Astrocyte (in vitro differentiated cells and primary cell): ENCODE measurements at regions not wholly inside any gene's neighbourhood (a gene's known extent, or its start where the extent isn't known, plus 50 kb on each side); places are given as distances from the start of the nearest gene placed in this dataset.

Experiments
- DNase-seq: peaks from one replicate; pipeline ENCODE4 v3.0.0-alpha.2; 2010; ENCODE audit warnings: low read depth
- FAIRE-seq: peaks from 2 replicates; lab custom pipeline; 2011; peaks lifted over from hg19 to GRCh38; lab: Jason Lieb, UNC
- H2AFZ ChIP-seq: 2 replicates; pipeline ENCODE4 v1.6.0; 2012; ENCODE audit warnings: low read depth, low read length, inconsistent platforms
- H3K27ac ChIP-seq: 2 replicates; pipeline ENCODE4 v1.5.1; 2011; ENCODE audit warnings: low read depth, low read length, inconsistent platforms
- H3K27me3 ChIP-seq: 2 replicates; pipeline ENCODE4 v1.6.0; 2011; ENCODE audit warnings: low read length, inconsistent platforms; ENCODE audit not compliant: insufficient read depth
- H3K36me3 ChIP-seq: 2 replicates; pipeline ENCODE4 v1.5.1; 2011; ENCODE audit warnings: low read length, inconsistent platforms; ENCODE audit not compliant: insufficient read depth
- H3K4me1 ChIP-seq: 2 replicates; pipeline ENCODE4 v1.5.1; 2011; ENCODE audit warnings: low read length, inconsistent platforms; ENCODE audit not compliant: insufficient read depth
- H3K4me2 ChIP-seq: 2 replicates; pipeline ENCODE4 v1.6.0; 2012; ENCODE audit warnings: low read length, inconsistent platforms
- H3K4me3 ChIP-seq: 2 replicates; pipeline ENCODE4 v1.5.1; 2011; ENCODE audit warnings: low read depth, mild to moderate bottlenecking, low read length, inconsistent platforms; ENCODE audit not compliant: insufficient read depth
- H3K79me2 ChIP-seq: 2 replicates; pipeline ENCODE4 v1.6.0; 2012; ENCODE audit warnings: mild to moderate bottlenecking, low read length, inconsistent platforms; ENCODE audit not compliant: insufficient read depth
- H3K9ac ChIP-seq: 2 replicates; pipeline ENCODE4 v1.6.0; 2012; ENCODE audit warnings: mild to moderate bottlenecking, low read length, inconsistent platforms
- H3K9me3 ChIP-seq: 2 replicates; pipeline ENCODE4 v1.5.1; 2012; ENCODE audit warnings: low read depth, mild to moderate bottlenecking, low read length, inconsistent platforms; ENCODE audit not compliant: insufficient read depth
- H4K20me1 ChIP-seq: 2 replicates; pipeline ENCODE4 v1.6.0; 2012; ENCODE audit warnings: low read length, inconsistent platforms; ENCODE audit not compliant: insufficient read depth
- H3K27ac Mint-ChIP-seq: one replicate; pipeline ENCODE4 v1.8.0; 2021; ENCODE audit warnings: mild to moderate bottlenecking, mixed read lengths; ENCODE audit not compliant: unreplicated experiment
- H3K27me3 Mint-ChIP-seq: one replicate; pipeline ENCODE4 v1.8.0; 2021; ENCODE audit warnings: low read depth, mixed read lengths; ENCODE audit not compliant: unreplicated experiment
- H3K36me3 Mint-ChIP-seq: one replicate; pipeline ENCODE4 v1.8.0; 2021; ENCODE audit warnings: low read depth, mixed read lengths; ENCODE audit not compliant: unreplicated experiment
- H3K4me1 Mint-ChIP-seq: one replicate; pipeline ENCODE4 v1.8.0; 2021; ENCODE audit warnings: low read depth, mixed read lengths; ENCODE audit not compliant: unreplicated experiment
- H3K4me3 Mint-ChIP-seq: one replicate; pipeline ENCODE4 v1.8.0; 2021; ENCODE audit warnings: mild to moderate bottlenecking, moderate library complexity, mixed read lengths; ENCODE audit not compliant: unreplicated experiment
- H3K9me3 Mint-ChIP-seq: one replicate; pipeline ENCODE4 v1.8.0; 2021; ENCODE audit warnings: mild to moderate bottlenecking, mixed read lengths; ENCODE audit not compliant: unreplicated experiment
- CTCF ChIP-seq: IDR thresholded peaks from 2 replicates; pipeline ENCODE4 v1.5.1; 2011; ENCODE audit warnings: low read depth, mild to moderate bottlenecking, inconsistent platforms, low read length, moderate library complexity; ENCODE audit not compliant: insufficient read depth
- EZH2 ChIP-seq: IDR thresholded peaks from 2 replicates; pipeline ENCODE4 v1.6.1; 2012; ENCODE audit warnings: mild to moderate bottlenecking, low read length, inconsistent platforms; ENCODE audit not compliant: insufficient read depth

DNA sequence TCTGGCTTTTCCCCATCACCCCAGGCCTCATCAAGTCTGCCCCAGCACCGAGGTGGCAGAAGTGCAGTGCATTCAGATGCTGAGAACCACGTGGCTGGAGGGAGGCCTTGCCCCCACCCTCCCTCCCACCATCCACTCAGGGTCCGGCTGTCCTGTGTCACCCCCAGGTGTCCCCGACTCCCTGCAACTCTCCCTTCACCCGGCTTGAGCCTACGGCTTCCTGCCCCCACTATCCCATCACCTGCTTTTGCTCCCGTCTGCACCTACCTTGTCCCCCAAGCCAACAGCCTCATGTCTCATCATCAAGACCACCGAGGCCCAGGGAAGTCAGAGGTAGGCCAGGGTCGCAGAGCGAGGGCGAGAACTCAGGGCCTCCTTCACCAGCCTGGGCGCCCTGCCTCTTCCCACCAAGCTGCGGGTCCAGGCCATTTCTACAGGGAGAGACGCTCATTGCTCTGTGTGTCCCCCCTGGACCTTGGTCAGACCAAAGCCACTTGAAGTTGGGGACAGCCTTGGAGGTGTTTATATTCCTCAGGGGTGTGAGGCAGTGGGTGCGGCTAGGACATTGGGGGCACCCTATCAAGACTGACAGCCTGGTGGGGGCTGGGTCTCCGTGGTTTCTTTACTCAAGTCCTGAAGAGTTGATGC lies 66.2 kb upstream of the CCND1 start:
- no peaks in the 10 kb centered on the region for H3K27me3 ChIP-seq
- no peaks in the 10 kb centered on the region for H3K4me1 Mint-ChIP-seq
- no peak for DNase-seq
- H3K4me3 ChIP-seq, result no peak overlapping the region
- no peaks in the 10 kb centered on the region for H3K9me3 ChIP-seq
- H3K27me3 Mint-ChIP-seq, result peaks cover 79% of the 10 kb centered on the region
- H3K27ac Mint-ChIP-seq, result no peak overlapping the region
- peaks cover 11% of the 10 kb centered on the region for H3K9me3 Mint-ChIP-seq
- FAIRE-seq, result no peak
- no peak overlapping the region for H3K4me3 Mint-ChIP-seq
- no peak overlapping the region for H3K4me2 ChIP-seq
- no peaks in the 10 kb centered on the region for H3K79me2 ChIP-seq
- H3K27ac ChIP-seq, result no peak overlapping the region
- H3K4me1 ChIP-seq, result no peaks in the 10 kb centered on the region
- H2AFZ ChIP-seq, result no peak overlapping the region
- TF ChIP-seq CTCF (no peak), EZH2 (no peak)
- no peaks in the 10 kb centered on the region for H3K36me3 ChIP-seq
- H4K20me1 ChIP-seq, result no peaks in the 10 kb centered on the region
- H3K36me3 Mint-ChIP-seq, result no peaks in the 10 kb centered on the region
- H3K9ac ChIP-seq, result no peak overlapping the region

DNA sequence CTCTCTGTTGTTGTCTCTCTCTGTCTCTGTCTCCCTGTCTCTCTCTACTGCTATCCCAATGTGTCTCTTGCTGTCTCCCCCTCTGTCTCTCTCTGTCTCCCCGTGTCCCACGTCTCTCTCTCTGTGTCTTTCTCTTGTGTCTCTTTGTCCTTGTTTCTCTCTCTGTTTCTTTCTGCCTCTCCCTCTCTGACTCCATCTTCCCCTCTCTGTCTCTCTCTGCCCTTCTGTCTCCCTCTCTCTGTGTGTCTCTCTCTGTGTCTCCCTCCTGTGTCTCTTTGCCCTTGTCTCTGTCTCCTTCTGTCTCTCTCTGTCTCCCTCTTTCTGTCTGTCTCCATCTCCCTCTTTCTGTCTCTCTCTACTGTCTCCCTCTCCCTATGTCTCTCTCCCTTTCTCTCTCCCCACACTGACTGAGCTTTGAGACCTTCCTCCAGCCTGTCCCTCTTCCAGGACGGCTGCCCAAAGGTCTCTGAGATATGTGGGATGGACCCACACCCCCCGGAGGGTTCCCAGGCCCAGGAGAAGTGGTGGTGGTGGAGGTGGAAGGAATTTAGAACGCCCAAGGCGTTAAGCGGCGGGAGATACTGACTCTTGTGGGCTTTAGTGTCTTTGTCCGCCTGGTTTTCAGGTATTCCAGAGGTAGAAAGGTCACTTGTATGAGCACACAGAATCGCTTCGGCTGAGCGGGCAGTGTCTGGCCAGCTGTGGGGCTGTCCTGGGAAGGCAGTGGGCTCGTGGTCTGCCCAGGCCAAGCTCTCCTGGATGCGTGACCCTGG lies 65.5 kb upstream of the CCND1 start:
- Histone ChIP-seq H3K4me3 (no peak overlapping the region), H3K27me3 (no peaks in the 10 kb centered on the region), H3K79me2 (no peaks in the 10 kb centered on the region), H4K20me1 (no peaks in the 10 kb centered on the region), H2AFZ (no peak overlapping the region), H3K4me1 (no peaks in the 10 kb centered on the region), H3K9me3 (no peaks in the 10 kb centered on the region), H3K4me2 (no peak overlapping the region), H3K27ac (no peak overlapping the region), H3K9ac (no peak overlapping the region), H3K36me3 (no peaks in the 10 kb centered on the region)
- Mint-ChIP-seq H3K9me3 (peaks cover 11% of the 10 kb centered on the region), H3K27me3 (peaks cover 76% of the 10 kb centered on the region), H3K27ac (no peak overlapping the region), H3K36me3 (no peaks in the 10 kb centered on the region), H3K4me3 (no peak overlapping the region), H3K4me1 (no peaks in the 10 kb centered on the region)
- TF ChIP-seq CTCF (no peak), EZH2 (no peak)
- DNase-seq (no peak), FAIRE-seq (no peak)
